Thoracic aorta (tissue), 2 donors: ENCODE measurements at regions not wholly inside any gene's neighbourhood (a gene's known extent, or its start where the extent isn't known, plus 50 kb on each side); places are given as distances from the start of the nearest gene placed in this dataset.

ENCODE experiments used
- ATAC-seq: fragments of 150-250 bp; one replicate; pipeline ENCODE4 v1.8.0; 2017; ENCODE audit warnings: low read depth; ENCODE audit not compliant: insufficient number of reproducible peaks, low FRiP score
- DNase-seq: peaks from one replicate; pipeline ENCODE4 v3.0.0-alpha.2; 2020; ENCODE audit warnings: low spot score
- H3K27ac ChIP-seq, 2 donors: fragments of 200-600 bp; sonication (generic); 1 replicate in 1 of 2; 2 replicates in 1 of 2; pipeline ENCODE4 v1.5.1; 2016; ENCODE audit warnings: mild to moderate bottlenecking in 2 of 2, moderate library complexity in 2 of 2
- H3K27me3 ChIP-seq: fragments of 200-600 bp; sonication (generic); replicated peaks from 2 replicates; pipeline ENCODE4 v1.6.0; 2016; ENCODE audit warnings: mild to moderate bottlenecking; ENCODE audit not compliant: insufficient read depth
- H3K36me3 ChIP-seq: fragments of 200-600 bp; sonication (generic); one replicate; pipeline ENCODE4 v1.5.1; 2016
- H3K4me1 ChIP-seq, 2 donors: fragments of 200-600 bp; sonication (generic); 1 replicate in 1 of 2; 2 replicates in 1 of 2; pipeline versions ENCODE4 v1.5.1 to v1.6.0; 2016; ENCODE audit warnings: low read depth in 2 of 2, mild to moderate bottlenecking in 1 of 2; ENCODE audit not compliant: control insufficient read depth in 1 of 2
- H3K4me3 ChIP-seq: fragments of 200-600 bp; sonication (generic); 2 replicates; pipeline ENCODE4 v1.5.1; 2016; ENCODE audit warnings: mild to moderate bottlenecking
- H3K9me3 ChIP-seq: fragments of 200-600 bp; sonication (generic); 2 replicates; pipeline ENCODE4 v1.5.1; 2016
- TF ChIP-seq, protein P1 (sequence below): fragments of 200-600 bp; sonication (generic); IDR thresholded peaks from one replicate; pipeline ENCODE4 v1.5.1; 2019; ENCODE audit warnings: antibody characterized with exemption

DNA sequence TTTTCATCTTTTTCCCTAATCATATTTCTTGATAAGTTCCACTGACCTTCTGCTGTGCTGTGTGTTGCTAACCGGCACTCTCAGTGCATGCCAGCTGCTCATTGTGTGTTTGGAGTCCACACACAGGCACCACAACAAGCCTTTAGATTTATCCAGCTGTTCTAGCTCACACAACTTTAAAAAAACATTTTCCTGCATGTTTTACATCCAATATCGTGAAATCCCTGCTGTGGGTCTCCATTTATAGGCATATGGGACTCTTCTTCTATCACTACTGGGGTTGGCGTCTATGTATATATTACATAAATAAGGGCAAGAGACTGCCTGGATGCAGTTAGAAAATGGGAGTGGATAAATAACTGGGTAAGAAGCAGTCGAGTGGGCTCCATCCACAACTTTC, 183.6 kb upstream of the ADARB2 start:
- DNase-seq (no peak), ATAC-seq (no peak)
- Histone ChIP-seq H3K27ac (no peak overlapping the region), H3K4me3 (no peak overlapping the region), H3K9me3 (no peaks in the 10 kb centered on the region), H3K27me3 (no peaks in the 10 kb centered on the region), H3K36me3 (no peaks in the 10 kb centered on the region), H3K4me1 (no peaks in the 10 kb centered on the region)
- TF ChIP-seq, protein P1, sequence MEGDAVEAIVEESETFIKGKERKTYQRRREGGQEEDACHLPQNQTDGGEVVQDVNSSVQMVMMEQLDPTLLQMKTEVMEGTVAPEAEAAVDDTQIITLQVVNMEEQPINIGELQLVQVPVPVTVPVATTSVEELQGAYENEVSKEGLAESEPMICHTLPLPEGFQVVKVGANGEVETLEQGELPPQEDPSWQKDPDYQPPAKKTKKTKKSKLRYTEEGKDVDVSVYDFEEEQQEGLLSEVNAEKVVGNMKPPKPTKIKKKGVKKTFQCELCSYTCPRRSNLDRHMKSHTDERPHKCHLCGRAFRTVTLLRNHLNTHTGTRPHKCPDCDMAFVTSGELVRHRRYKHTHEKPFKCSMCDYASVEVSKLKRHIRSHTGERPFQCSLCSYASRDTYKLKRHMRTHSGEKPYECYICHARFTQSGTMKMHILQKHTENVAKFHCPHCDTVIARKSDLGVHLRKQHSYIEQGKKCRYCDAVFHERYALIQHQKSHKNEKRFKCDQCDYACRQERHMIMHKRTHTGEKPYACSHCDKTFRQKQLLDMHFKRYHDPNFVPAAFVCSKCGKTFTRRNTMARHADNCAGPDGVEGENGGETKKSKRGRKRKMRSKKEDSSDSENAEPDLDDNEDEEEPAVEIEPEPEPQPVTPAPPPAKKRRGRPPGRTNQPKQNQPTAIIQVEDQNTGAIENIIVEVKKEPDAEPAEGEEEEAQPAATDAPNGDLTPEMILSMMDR: no peak

DNA sequence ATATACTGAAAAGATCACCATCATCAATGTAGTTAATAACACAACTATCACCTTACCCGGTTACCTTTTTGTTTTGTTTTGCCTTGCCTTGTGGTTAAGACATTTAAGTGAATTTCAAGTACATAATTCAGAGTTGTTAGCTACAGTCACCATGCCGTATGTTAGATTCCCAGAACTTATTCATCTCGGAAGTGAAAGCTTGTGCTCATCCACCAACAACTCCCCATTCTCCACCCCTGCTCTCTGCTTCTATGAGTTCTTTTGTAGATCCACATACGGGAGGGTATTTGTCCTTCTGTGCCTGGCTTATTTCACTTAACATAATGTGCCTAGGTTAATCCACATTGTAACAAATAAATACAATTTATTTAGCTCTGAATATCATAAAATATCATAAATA, 182.8 kb upstream of the ADARB2 start:
- DNase-seq (no peak), ATAC-seq (no peak)
- Histone ChIP-seq H3K4me1 (no peaks in the 10 kb centered on the region), H3K27ac (no peak overlapping the region), H3K36me3 (no peaks in the 10 kb centered on the region), H3K9me3 (no peaks in the 10 kb centered on the region), H3K27me3 (no peaks in the 10 kb centered on the region), H3K4me3 (no peak overlapping the region)
- TF ChIP-seq, protein P1: no peak

DNA sequence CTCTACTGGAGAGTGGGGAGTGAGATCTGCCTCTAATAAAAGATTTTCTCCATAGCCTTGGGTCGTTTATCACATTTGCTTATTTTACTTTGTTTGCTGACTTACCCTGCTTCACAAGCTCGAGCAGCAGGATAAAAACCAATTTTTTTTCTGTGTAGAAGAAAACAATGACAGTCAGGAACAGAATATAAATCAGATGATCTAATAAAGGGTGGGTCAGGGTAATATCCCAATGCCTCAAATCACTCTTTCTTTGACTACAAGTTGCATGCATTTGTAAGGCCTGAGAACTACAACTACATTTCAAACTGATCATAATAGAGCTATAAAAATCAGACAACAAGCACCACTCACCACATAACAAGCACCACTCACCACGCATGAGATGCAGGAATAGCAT, 174.4 kb upstream of the ADARB2 start:
- no peak overlapping the region for H3K27ac ChIP-seq
- TF ChIP-seq, protein P1: no peak
- H3K27me3 ChIP-seq: no peaks in the 10 kb centered on the region
- H3K9me3 ChIP-seq: no peaks in the 10 kb centered on the region
- H3K4me1 ChIP-seq: no peaks in the 10 kb centered on the region
- no peaks in the 10 kb centered on the region for H3K36me3 ChIP-seq
- ATAC-seq (no peak), DNase-seq (no peak)
- no peak overlapping the region for H3K4me3 ChIP-seq

DNA sequence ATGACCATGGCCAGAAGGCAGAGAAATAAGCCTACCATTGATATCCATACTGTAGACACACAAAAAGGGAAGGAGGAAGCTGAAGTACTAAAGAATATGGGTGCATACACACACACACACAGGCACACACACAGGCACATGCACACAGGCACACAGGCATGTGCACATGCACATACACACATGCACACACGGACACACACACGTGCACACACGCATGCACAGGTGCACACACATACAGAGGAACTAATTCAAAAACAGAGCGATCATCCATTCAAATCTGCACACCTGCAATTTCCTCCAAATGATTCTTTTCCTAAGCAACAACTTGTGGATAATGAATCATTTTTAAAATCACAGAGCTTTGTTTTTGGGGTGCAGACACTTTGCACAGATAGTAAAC, 166.7 kb upstream of the ADARB2 start:
- no peak for DNase-seq
- no peak overlapping the region for H3K27ac ChIP-seq
- ATAC-seq: no peak

GRCh38 chr10:1896153-1896552, 158.8 kb upstream of the ADARB2 start:
- Histone ChIP-seq H3K4me1 (no peaks in the 10 kb centered on the region), H3K36me3 (no peaks in the 10 kb centered on the region), H3K9me3 (no peaks in the 10 kb centered on the region), H3K27ac (no peak overlapping the region), H3K27me3 (no peaks in the 10 kb centered on the region), H3K4me3 (no peak overlapping the region)
- DNase-seq (no peak), ATAC-seq (no peak)
- TF ChIP-seq, protein P1: no peak

More for the DNA sequence above, 166.7 kb upstream of the ADARB2 start:
- no peaks in the 10 kb centered on the region for H3K9me3 ChIP-seq
- no peaks in the 10 kb centered on the region for H3K27me3 ChIP-seq
- no peaks in the 10 kb centered on the region for H3K4me1 ChIP-seq
- H3K36me3 ChIP-seq: no peaks in the 10 kb centered on the region
- H3K4me3 ChIP-seq: no peak overlapping the region
- TF ChIP-seq, protein P1: no peak
